C4-2B (cell line): ENCODE measurements at regions not wholly inside any gene's neighbourhood (a gene's known extent, or its start where the extent isn't known, plus 50 kb on each side); places are given as distances from the start of the nearest gene placed in this dataset.

Experiments
- ZFX ChIP-seq: fragments of 450-650 bp; IDR thresholded peaks from 2 replicates; pipeline ENCODE4 v1.6.1; 2017
- TF ChIP-seq, protein P1 (sequence below): fragments of 450-650 bp; conservative IDR thresholded peaks from 2 replicates; pipeline ENCODE4 v1.5.1; 2017; ENCODE audit warnings: mild to moderate bottlenecking

GRCh38 chr4:111648056-111648455, 497.2 kb upstream of the FAM241A start:
- TF ChIP-seq, protein P1, sequence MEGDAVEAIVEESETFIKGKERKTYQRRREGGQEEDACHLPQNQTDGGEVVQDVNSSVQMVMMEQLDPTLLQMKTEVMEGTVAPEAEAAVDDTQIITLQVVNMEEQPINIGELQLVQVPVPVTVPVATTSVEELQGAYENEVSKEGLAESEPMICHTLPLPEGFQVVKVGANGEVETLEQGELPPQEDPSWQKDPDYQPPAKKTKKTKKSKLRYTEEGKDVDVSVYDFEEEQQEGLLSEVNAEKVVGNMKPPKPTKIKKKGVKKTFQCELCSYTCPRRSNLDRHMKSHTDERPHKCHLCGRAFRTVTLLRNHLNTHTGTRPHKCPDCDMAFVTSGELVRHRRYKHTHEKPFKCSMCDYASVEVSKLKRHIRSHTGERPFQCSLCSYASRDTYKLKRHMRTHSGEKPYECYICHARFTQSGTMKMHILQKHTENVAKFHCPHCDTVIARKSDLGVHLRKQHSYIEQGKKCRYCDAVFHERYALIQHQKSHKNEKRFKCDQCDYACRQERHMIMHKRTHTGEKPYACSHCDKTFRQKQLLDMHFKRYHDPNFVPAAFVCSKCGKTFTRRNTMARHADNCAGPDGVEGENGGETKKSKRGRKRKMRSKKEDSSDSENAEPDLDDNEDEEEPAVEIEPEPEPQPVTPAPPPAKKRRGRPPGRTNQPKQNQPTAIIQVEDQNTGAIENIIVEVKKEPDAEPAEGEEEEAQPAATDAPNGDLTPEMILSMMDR = no peak
- no peak for TF ChIP-seq ZFX
